Renal cortex interstitium (tissue), 11 donors: ENCODE measurements at regions not wholly inside any gene's neighbourhood (a gene's known extent, or its start where the extent isn't known, plus 50 kb on each side); places are given as distances from the start of the nearest gene placed in this dataset.

Source experiments
- DNase-seq, 11 donors: peaks; one replicate each; pipeline ENCODE4 v3.0.0-alpha.2; 2013; ENCODE audit warnings: low read depth in 9 of 11, low spot score in 4 of 11; ENCODE audit errors: extremely low read depth in 1 of 11

DNA sequence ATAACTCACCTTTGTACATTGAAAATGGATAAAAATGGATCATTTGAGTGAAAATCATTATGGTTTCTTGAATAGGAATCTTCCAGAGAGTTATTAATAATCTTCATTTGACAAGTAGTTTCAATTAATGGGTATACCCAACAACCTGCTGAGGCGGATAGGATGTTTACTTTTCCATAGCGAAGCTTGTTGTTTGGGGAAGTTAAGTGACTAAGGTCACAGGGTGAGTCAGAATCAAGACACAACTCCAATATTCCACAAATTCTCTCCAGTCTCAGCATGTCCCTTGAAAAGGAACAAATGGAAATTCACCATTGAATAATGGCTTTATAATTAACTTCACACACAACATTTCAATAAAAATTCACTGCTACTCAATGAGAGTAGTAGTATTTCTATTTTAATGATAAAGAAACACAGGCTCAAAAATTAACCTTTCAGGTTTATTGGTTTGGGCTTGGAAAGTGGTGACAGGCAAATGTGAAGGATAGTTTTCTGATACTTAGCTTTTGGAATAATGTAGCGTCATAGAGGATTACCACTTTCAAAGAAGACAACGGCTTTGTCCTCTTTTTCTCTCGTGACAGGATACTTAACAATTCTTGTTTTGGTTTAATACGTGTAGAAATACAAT, 211.3 kb downstream of the GPD2 start:
- no peak for DNase-seq

DNA sequence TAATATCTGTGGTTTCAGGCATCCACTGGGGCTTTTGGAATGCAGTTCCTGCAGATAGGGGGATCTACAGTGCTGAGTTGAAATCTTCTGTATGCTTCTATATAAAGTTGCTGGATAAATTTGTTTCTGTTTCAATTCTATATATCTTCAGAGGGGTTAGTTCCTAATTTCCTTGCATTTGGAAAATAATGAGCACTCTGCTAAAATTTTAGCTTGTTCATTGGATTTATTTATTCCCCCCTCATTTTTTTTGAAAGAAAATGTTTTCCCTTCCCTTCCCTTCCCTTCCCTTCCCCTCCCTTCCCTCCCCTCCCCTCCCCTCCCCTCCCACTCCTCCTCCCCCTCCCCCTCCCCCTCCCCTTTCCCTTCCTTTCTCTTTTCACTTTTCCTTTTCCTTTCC, 212.3 kb downstream of the GPD2 start:
- DNase-seq, result no peak

DNA sequence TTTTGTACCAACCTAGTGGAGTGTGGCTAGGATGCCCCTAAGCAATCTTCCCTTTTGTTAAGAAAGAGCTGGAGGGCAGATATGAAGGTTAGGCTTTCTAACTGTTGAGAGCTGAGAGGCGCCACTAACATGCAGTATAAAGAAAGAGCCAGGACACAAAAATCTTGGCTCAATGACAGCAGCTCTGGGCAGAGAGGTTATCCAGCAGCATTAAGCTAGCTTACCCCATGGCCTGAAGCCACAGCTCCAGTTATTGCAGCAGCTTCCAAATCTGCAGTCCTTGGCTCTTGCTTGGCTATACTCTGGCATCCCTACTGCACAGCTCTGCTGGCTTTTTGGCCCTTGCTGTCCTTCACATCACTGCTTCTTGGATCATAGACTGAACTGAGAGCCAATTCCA, 213.4 kb downstream of the GPD2 start:
- DNase-seq, result no peak

DNA sequence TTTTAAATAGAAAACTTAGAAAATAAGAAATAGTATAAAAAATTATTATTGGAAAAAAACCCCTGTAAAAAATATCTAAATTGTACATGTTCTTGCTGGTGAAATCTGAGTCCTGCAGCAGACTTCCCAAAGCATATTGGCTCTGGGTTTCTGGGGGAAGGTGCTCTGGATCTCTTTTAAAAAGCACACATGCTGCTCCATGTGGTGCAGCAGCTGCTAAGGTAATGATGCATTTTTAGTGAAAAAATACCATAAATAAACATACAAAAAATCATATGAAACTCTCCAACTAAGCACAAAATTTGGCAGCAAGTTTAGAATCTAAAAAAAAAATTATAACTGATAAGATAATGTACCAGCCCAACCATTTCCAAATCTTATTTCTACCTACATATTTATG, 216.5 kb downstream of the GPD2 start:
- no peak for DNase-seq

DNA sequence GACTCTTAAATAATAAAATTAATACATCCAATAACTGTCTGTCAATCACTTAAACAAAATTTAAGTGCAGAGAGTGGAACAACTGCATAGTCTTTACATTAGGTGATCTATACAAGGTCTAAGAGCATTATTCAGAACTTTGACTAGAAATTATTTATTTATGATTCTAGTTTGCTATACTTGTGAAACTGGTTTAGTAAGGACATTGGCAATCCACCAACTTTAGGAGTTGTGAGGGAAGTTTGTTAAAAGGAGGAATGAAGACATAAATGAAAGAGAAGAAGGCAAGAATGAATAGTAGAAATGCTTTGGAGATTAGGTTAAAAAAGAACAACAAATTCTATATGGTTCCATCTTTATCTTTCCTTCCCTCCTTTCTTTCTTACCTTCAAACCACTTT, 217.5 kb downstream of the GPD2 start:
- DNase-seq, result peak in 3 of 11 donors; percentile 1 to 7 (median 1)

DNA sequence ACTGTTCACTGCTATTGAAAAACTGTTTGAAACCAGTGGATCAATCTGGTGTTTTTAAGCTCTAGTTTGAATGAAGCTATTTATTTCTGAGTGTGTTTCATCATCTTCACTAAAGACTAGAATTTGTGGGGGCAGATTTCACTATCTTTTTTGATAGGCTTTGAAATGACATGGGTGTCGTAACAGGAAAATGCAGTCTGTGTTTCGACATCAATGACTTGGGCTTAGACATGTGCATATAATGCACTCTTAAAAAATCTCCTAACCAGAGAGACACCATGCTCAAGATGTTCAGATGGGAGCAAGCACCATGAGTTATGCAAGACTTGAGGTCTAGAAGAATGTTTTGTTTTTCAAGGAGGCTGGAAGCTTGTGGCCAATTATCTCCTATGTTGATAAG, 221.6 kb downstream of the GPD2 start:
- DNase-seq, result no peak

DNA sequence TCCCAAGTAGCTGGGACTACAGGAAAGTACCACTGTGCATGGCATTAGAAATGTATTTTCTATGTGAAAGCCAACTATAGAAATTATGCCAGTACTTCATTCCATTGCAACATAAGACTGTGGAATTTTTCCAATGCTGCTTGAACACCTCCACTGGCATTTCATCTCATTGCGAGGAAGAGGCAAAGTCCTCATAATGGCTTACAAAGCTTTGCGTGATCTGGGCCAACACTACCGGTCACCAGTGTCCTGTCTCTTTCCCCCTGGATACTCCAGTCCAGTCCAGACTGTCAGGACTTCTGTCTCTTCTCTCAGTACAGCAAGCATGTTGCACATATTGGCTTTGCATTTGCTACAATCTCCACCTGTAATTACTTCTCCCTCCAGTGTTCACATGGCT, 223.5 kb downstream of the GPD2 start:
- DNase-seq, result no peak

DNA sequence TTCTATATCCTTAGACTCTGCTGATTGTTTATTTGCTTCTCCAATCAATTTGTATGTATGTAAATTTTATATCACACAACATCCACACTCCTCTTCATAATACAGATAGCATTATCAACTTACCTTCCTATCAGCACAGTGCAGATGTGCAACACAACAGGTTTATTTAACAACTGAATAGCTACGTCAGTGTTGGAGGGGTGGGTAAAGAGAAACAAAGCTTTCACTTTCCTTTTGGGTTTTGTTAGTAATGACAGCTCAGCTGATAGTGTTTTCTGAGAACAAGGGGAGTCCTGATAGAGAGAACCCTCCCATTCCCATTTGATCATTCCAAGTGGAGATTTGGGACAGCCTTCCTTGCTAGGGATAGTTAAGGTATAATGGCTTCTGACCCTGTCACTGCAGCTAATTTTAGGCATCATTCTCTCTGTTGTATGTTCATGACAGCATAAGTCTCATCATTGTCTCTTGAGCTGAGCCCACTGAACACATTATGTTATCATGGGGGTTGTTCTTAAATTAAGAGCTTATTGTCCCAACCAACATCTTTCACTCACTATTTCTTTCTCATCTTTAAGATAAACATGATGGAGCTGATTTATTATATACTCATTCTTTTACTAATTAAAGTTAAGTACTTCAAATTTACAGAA, 227.7 kb downstream of the GPD2 start:
- DNase-seq, result no peak

DNA sequence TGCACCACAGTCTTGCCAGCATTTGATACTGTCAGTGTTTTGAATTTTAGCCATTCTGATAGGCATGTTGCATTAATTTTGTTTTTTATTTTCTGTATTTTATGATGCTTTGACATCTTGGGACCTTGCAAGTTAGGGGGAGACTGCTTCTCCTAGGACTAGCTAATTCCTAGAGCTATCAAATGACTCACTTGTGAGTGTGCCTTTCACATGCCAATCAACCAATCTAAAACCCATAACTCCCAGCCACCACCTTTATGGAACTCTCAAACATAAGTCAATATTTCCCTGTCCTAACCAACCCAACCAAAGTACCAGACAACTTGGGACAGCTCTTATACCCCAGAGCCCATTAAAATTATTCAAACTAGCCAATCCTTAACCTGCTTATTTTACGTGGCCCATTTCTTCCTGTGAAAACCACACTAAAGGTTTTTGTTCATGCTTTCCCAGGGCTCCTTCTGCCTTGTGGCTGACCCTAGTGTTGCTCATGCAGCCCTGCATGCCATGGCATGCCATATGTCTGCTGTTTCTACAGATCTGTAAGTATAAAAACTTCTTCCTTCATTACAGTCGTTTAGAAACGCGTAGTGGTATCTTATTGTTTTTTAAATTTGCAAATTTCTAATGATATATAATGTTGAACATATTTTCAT, 230.1 kb downstream of the GPD2 start:
- no peak for DNase-seq

DNA sequence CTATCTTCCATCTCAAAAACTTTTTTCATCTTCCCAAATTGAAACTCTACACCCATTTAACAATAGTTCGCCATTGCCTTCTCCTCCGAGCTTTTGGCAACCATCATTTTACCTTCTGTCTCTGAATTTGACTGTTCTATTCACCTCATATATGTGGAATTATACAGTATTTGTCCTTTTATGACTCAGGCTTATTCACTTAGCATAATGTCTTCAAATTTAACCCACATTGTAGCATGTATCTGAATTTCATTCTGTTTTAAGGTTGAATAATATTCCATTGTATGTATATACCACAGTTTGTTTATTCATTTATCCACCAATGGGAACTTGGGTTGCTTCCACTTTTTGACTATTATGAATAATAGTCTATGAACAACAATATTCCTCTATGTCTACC, 233.9 kb downstream of the GPD2 start:
- DNase-seq, result no peak

DNA sequence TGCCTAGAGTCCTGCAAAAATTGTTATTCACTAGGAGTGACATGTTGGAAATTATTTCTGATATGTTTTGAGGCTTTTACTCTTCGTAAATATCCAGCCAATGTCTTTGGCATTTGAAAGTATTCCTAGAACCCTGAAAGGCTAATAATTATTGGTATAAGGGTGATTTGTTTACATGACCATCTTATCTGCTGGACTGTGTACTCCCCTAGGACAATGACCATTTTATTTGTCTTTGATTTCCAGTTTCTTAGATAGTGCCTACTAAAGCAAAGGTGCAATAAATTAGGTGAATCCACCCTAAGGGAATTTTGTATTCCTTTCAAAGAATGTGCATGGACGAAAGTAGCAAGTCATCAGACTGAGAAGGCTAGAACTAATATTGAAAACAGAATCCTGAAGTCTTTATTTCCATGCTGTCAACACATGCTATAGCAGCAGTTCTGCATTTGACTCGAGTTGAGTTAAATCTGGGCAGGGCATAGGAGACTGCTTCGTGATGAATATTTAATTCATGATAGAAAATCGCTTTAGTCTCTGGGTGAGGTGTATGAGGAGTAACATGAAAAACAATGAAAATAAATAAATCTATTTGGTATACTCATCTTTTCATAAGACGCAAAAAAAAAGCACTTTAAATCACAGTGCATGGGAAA, 235.7 kb downstream of the GPD2 start:
- no peak for DNase-seq

DNA sequence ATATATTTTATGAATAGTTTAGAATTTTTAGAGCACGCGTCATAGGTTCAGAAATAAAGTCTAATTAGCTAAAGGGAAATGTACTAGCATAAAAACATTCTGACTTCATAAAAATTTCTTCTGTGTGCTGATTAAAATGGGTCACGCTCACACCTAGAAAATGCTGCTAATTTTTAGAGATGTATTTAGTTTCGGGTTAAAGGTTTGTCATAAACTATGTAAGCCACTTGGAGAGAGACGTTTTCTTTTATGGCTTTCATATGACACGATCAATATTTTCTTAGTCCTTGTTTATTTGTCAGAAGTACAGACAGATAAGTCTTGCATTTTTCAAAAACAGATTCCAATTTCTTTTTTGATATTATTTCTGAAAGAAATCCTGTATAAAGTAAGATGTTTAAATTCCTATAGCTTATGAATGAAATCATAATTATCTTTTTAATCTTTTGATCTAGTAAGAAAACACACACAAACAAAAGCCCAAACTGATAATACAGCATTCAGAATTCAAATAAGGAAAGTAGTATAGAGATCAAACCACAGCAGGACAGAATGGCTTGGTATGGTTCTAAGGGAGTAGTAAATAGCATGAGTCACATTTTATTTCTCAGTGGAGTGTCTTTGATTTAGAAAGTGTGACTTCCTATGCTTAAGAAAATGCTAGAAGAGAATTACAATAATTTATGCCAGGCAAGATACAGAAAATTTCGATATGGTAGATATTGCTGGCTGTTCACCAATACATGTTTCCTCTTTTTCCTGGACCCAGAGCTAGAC, 236.6 kb downstream of the GPD2 start:
- DNase-seq, result no peak

DNA sequence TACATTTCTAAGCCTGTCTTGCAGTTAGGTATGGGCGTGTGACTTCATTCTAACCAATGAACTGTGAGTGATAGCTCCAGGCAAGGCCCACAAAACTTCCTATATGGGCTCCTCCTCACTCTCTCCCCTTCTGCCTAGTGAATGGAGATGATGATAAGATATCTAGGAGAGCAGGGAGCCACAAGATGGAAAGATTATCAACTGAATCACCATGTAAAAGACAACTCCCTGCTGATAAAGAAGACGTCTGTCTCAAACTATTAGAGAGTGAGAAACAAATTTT, 237.1 kb downstream of the GPD2 start:
- no peak for DNase-seq

DNA sequence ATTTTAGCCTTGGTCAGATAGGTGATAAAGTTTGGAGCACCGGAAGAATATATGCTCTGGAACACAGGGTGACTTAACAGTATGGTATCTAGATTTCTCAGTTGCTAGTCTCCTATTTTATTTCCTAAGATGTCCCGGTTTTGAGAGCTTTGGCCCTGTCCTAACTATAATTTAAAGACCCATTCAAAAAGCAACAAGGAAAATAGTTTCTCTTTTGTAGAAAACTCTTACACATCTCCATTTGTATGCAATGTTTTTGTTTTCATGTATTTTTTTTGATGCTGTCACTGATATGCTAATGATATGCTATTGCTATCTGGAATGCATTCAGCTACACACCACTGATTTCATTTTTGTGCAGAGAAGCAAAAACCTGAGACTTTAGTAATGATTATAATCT, 237.8 kb downstream of the GPD2 start:
- DNase-seq, result no peak

DNA sequence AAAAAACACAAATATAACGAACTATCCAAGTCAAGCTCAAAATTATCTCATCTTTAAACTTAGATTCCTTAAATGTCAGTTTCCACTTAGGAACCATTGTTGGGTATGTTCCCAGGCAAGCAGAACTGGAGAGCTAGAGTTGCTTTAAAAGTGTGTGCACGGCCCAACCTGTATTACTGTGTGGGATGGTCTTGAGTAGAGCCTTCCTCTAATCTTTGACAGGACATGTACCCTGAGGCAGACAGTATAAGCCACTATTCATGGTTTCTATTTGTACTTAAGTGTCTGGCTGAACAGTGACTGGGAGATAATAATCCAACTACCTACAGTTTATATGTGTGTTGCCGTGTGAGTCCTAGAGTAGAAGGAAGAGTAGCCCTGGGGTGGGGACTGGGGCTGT, 239.7 kb downstream of the GPD2 start:
- no peak for DNase-seq

DNA sequence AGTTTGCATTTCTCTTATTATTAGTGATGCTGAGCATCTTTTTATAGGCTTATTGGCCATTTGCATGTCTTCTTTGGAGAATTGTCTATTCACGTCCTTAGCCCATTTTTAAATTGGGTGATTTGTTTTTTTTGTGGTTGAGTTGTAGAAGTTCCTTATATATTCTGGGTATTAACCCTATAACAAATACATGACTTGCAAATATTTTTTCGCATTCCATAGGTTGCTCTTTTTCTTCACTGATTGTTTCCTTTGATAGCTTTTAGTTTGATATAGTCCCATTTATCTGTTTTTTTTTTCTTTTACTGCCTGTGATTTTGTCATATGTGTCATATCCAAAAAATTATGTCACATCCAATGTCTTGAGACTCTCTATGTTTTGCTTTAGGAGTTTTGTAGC, 243.6 kb downstream of the GPD2 start:
- DNase-seq, result no peak

DNA sequence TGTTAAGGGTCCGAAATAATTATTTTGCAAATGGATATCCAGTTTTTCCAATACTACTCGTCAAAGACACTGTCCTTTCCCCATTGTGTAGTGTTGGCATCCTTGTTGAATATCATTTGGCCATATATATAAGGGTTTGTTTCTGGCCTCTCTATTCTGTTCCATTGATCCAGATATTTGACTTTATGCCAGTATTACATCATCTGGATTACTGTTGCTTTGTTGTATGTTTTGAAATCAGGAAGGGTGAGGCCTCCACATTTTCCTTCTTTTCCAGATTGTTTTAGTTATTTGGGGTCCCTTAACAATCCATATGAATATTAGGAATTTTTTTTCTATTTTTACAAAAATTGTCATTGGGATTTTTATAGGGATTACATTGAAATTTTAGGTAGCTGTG, 244.1 kb downstream of the GPD2 start:
- no peak for DNase-seq

DNA sequence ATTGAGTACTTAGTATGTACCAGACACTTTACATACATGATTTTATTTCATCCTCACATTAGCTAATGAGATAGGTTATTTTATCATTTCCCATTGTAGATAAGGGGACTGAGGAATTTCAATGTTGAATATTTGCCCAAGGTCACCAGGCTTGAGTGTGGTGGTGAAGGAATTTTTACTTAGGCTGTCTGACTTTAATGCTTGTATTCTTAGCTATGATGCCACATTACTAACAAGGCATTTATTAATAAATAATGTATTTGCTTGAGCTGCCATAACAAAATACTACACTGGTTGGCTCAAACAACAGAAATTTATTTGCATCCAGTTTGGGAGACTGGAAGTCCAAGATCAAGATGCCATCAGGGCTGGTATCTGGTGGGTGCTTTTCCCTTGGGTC, 250.9 kb downstream of the GPD2 start:
- DNase-seq, result no peak

DNA sequence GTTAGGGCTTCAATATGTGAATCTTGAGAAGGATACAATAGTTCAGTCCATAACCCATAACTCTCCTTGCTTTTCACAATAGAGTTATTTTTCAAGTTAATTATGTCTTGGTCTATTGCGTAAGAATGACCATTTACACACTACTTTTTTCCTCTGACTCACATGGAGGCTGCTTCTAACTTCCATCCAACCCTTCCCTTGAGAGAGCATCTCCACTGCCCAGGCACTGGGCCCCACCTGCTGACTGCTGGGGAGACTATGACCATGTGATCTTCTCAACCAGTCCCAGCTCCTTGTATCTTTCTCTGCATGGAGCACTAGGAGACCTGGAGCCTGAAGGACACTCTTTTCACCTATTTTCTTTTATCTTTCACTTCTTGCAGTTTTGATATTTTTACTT, 251.5 kb downstream of the GPD2 start:
- no peak for DNase-seq

DNA sequence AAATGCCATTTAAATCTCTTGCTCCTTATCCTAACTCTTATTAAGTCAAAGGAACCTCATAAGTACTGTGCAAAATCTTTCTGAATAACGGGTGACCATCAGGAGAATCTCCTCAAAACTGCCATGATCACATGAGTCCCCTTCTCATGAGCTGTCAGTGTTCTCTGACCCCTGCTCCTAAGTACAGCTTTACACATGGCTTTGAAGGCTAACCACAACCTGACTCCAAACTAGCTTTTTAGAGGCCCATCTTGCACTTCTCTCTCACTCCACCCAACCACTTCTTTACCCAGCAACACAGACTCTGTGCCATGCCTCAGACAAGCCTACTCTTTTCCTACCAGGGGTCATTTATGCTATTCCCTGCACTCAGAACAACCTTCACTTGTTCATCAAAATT, 253.8 kb downstream of the GPD2 start:
- DNase-seq, result no peak
